ENCODE measurements at regions not wholly inside any gene's neighbourhood (a gene's known extent, or its start where the extent isn't known, plus 50 kb on each side); places are given as distances from the start of the nearest gene placed in this dataset.

DNA sequence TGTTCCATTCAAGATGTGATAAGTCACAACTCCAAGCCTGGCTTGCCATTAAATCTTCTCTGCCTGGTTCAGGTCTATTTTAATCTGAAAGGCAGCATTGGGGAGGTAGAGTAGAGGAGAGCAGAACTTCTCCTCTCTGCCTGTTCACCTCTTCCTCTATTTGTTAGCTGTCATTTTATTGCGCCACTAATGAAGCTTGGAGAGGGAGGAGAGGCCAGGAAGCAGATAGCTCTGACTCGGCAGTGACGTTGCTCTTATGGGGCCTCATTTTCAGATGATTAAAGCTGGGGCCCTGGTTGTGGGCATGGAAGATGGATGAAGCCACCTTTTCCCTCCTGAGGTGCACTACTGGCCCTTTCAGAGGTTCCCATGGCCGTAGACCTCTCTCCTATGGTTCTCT lies 207.3 kb downstream of the MID1IP1 start:
- Mint-ChIP-seq H3K27me3 (no peaks in the 10 kb centered on the region), H3K4me3 (no peak overlapping the region), H3K27ac (no peak overlapping the region), H3K36me3 (ENCODE audit: low read depth) (no peaks in the 10 kb centered on the region), H3K9me3 (no peaks in the 10 kb centered on the region), H3K4me1 (ENCODE audit: low read depth) (no peaks in the 10 kb centered on the region)
- CTCF ChIA-PET, result no interaction called here
- POLR2A ChIA-PET, result no interaction called here
- ATAC-seq (no peak), DNase-seq (no peak)
- TF ChIP-seq, protein P1, sequence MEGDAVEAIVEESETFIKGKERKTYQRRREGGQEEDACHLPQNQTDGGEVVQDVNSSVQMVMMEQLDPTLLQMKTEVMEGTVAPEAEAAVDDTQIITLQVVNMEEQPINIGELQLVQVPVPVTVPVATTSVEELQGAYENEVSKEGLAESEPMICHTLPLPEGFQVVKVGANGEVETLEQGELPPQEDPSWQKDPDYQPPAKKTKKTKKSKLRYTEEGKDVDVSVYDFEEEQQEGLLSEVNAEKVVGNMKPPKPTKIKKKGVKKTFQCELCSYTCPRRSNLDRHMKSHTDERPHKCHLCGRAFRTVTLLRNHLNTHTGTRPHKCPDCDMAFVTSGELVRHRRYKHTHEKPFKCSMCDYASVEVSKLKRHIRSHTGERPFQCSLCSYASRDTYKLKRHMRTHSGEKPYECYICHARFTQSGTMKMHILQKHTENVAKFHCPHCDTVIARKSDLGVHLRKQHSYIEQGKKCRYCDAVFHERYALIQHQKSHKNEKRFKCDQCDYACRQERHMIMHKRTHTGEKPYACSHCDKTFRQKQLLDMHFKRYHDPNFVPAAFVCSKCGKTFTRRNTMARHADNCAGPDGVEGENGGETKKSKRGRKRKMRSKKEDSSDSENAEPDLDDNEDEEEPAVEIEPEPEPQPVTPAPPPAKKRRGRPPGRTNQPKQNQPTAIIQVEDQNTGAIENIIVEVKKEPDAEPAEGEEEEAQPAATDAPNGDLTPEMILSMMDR (IDR thresholded peaks at IDR 0.05), result no peak
- intact Hi-C loops (cut with micrococcal nuclease), result no loop called here

DNA sequence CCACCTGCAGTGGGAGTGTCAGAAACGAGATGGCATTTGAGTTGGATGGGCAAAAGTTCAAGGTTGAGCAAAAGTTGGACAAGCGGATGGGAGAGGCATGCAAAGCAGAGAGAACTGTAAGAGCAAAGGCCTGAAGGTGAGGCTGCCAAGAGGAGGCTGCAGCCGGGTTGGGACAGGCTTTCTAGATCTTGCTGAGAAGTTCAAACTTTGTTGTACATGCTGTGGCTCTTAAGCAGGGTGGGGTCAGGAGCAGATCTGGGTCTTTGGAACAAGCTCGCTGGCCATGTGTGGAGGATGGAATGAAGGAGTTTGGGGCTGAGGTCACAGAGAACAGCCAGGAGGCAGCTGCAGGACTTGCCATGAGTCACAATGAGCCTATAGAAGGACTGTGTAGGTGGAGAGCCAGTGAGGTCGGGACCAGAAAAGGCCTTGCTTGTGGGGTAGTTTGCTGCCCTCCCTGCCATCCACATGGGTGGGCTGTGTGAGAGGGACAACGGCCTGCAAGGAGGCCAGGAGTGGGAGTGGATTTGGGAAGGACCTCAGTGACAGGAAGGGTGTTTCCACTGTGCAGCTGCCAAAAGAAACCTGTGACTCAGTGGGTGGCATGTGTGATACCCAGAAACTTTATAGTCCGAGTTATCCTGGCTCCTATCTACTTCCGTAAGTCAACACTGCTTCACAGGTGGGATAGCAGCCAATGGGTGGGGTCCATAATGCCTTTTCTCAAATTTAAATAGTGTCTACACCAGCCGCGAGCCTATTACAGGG lies 210.4 kb downstream of the MID1IP1 start:
- no peak for DNase-seq
- TF ChIP-seq, protein P1 (IDR thresholded peaks at IDR 0.05), result no peak
- H3K36me3 Mint-ChIP-seq (ENCODE audit: low read depth), result no peaks in the 10 kb centered on the region
- no peaks in the 10 kb centered on the region for H3K9me3 Mint-ChIP-seq
- H3K27me3 Mint-ChIP-seq, result no peaks in the 10 kb centered on the region
- ChIA-PET CTCF (no interaction called here), POLR2A (no interaction called here)
- intact Hi-C loops (cut with micrococcal nuclease), result no loop called here
- no peak overlapping the region for H3K4me3 Mint-ChIP-seq
- H3K27ac Mint-ChIP-seq, result no peak overlapping the region
- H3K4me1 Mint-ChIP-seq (ENCODE audit: low read depth), result no peaks in the 10 kb centered on the region
- no peak for ATAC-seq

DNA sequence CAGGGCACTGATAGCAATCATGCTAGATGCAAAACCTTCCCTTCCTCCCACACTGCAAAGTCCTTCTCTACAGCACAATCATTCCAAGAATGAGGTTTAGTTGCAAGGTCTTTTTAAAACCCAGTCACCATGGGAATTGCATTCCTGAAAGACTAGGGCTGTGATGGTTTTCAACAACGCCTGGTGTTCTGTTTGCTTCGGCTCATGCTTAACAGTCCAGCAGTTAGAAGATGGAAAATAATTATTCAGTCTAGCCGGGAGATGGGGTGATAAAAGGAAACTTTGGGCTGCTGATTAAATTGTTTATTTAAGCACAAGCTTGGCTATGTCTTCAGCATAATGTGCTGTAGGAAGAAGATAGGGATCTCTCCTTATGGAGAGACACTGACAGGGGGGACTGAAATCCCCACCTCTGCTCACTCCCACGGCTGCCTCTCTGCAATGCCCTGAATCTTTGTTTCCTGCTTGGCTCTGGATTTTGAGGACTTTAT lies 211.4 kb downstream of the MID1IP1 start:
- CTCF ChIA-PET, result no interaction called here
- TF ChIP-seq, protein P1 (IDR thresholded peaks at IDR 0.05), result no peak

DNA sequence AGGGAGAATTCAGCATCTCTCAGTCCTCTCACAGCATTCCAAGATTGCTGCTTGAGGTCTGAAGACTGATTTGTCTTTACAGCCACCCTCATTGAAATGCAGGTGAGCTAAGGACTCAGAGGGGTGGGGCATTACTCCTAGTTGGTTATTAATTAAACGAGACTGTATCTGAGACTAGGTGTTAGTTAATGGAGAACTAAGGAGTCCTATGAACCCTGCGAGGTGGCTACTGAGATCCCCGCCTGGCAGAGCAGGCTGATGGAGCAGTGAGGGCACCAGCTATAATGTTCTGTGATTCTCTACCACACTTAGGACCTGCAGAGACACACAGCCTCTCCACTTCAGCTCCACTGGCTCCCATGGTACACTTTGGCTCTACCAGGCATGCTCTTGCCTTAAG lies 215.3 kb downstream of the MID1IP1 start:
- H3K27me3 Mint-ChIP-seq, result no peaks in the 10 kb centered on the region
- intact Hi-C loops (cut with micrococcal nuclease), result no loop called here
- no peak for DNase-seq
- POLR2A ChIA-PET, result no interaction called here
- H3K4me3 Mint-ChIP-seq, result no peak overlapping the region
- TF ChIP-seq, protein P1 (IDR thresholded peaks at IDR 0.05), result no peak
- no peak for ATAC-seq
- CTCF ChIA-PET, result no interaction called here
- no peaks in the 10 kb centered on the region for H3K9me3 Mint-ChIP-seq
- no peaks in the 10 kb centered on the region for H3K36me3 Mint-ChIP-seq (ENCODE audit: low read depth)
- no peak overlapping the region for H3K27ac Mint-ChIP-seq
- H3K4me1 Mint-ChIP-seq (ENCODE audit: low read depth), result no peaks in the 10 kb centered on the region

More for the DNA sequence above, 211.4 kb downstream of the MID1IP1 start:
- POLR2A ChIA-PET, result no interaction called here
- DNase-seq (no peak), ATAC-seq (no peak)
- Mint-ChIP-seq H3K4me3 (no peak overlapping the region), H3K27me3 (no peaks in the 10 kb centered on the region), H3K27ac (no peak overlapping the region), H3K4me1 (ENCODE audit: low read depth) (no peaks in the 10 kb centered on the region), H3K9me3 (no peaks in the 10 kb centered on the region), H3K36me3 (ENCODE audit: low read depth) (no peaks in the 10 kb centered on the region)
- intact Hi-C loops (cut with micrococcal nuclease), result no loop called here

DNA sequence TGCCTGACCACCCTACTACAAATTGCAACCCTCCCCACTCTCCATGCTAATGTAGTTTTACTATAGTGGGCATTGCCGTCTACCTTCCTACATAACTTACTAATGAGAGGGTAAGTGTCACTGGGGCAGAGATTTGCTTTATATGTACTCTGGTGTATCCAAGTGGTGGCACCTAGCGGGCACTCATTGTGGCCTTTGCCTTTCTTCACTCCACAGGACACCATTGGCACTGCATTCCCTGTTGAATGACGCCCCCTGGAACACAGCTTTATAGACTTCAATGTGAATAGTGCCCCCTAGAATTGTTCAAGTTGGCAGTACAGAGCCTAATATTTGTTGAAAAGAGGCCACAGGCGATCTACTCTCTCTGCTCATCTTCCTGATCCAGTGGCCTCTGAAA lies 215.8 kb downstream of the MID1IP1 start:
- H3K4me1 Mint-ChIP-seq (ENCODE audit: low read depth), result no peaks in the 10 kb centered on the region
- H3K36me3 Mint-ChIP-seq (ENCODE audit: low read depth), result no peaks in the 10 kb centered on the region
- H3K4me3 Mint-ChIP-seq, result no peak overlapping the region
- ATAC-seq, result no peak
- H3K27me3 Mint-ChIP-seq, result no peaks in the 10 kb centered on the region
- POLR2A ChIA-PET, result no interaction called here
- CTCF ChIA-PET, result no interaction called here
- TF ChIP-seq, protein P1 (IDR thresholded peaks at IDR 0.05), result no peak
- DNase-seq, result no peak
- no peaks in the 10 kb centered on the region for H3K9me3 Mint-ChIP-seq
- no peak overlapping the region for H3K27ac Mint-ChIP-seq
- intact Hi-C loops (cut with micrococcal nuclease), result no loop called here
